GM18858 (cell line): ENCODE measurements at regions not wholly inside any gene's neighbourhood (a gene's known extent, or its start where the extent isn't known, plus 50 kb on each side); places are given as distances from the start of the nearest gene placed in this dataset.
"Not testable (repeated sequence)": the region's sequence is repeated elsewhere in the genome, so short reads cannot be mapped to it uniquely, and the experiment has no call there.

Experiments used
- ATAC-seq: cut with Tn5 transposase; IDR thresholded peaks from one replicate; pipeline ENCODE4 v1.9.1; 2021; ENCODE audit not compliant: unreplicated experiment

DNA sequence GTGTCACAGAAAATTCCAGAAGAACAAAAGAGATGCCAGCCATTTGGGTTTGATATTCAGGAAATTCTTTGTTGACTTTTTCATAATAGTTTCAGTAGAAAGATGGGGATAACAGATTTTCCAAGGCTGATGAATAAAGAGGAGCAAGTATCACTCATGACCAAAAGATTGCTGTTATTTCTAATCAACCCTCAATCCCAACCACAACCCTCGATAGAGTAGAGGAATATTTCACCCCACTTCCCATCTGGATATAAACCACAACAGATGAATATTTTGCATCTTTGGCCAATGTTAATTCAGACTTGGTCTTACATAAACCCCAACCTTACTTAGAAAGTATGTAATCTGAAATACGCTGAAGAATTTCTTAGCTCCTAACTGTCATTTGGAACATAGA, 232.4 kb downstream of the SEC16B start:
- no peak for ATAC-seq

DNA sequence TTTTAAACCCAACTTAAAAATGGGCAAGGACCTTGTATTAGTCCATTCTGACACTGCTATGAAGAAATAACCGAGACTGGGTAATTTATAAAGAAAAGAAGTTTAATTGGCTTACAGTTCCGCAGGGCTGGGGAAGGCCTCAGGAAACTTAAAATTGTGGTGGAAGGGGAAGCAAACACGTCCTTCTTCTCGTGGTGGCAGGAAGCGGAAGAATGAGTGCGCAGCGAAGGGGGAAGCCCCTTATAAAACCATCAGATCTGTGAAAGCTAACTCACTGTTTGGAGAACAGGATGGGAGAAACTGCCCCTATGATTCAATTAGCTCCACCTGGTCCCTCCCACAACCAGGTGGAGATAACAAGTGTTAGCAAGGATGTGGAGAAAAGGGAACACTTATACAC, 237.7 kb downstream of the SEC16B start:
- ATAC-seq = no peak

DNA sequence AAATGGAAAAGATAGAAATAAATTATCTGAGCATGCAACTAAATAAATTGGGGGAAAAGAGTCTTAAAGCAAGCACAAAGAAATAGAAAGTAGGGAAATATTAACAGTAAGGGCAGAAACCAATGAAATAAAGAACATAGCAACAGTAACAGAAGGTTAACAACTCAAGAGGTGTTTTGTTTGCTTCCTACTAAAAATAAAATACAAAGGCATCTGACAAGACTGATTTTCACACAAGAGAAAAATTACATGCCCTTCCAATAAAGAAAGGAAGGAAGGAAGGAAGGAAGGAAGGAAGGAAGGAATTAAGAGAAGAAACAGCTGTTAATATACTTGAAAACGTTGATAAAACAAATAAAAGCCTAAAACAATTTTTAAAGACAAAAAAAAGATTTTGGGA, 240.2 kb downstream of the SEC16B start:
- no peak for ATAC-seq

GRCh38 chr1:177723533-177723932, 246.3 kb downstream of the SEC16B start:
- ATAC-seq = no peak

GRCh38 chr1:177710696-177711620, 258.9 kb downstream of the SEC16B start:
- ATAC-seq = no peak

GRCh38 chr1:177708406-177708805, 261.5 kb downstream of the SEC16B start:
- no peak for ATAC-seq

- no peak for ATAC-seq
These were observed 262.9 kb downstream of the SEC16B start for GRCh38 chr1:177706977-177707376.

GRCh38 chr1:177705839-177706238, 264.0 kb downstream of the SEC16B start:
- ATAC-seq = no peak

GRCh38 chr1:177703888-177704446, 265.9 kb downstream of the SEC16B start:
- ATAC-seq = no peak

DNA sequence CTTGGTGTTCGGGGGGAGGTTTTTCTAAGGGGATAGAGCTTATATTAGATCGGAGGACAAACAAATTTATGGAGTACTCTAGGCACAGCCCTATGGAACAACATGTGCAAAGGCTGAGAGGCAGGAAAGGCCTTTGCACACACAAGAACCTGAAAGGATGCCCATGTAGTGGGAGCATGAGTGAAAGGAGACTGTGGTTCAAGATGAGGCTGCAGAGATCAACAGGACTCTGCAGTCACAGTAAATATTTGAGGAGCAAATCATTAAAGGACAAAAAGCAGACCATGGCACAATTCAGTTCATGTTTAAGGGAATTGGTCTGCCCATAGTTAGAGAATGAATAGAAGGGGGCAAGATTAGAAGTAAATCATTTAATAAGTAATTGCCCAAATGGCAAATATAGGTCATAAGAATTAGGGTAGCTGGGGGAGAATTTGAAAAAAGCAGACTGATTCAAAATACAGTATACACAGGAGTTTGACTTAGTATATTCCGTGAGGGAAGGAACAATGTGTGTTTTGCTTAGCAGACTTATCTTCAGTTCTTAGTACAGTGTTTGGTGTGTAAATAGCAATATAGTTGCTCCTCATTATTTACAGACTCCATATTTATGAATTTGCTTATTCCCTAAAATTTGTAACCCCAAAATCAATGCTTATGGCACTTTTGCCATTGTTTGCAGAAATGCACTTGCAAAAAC, 268.1 kb downstream of the SEC16B start:
- no peak for ATAC-seq

GRCh38 chr1:177700856-177701255, 269.0 kb downstream of the SEC16B start:
- ATAC-seq = no peak

- ATAC-seq = no peak
These were observed 278.9 kb downstream of the SEC16B start for GRCh38 chr1:177690996-177691395.

DNA sequence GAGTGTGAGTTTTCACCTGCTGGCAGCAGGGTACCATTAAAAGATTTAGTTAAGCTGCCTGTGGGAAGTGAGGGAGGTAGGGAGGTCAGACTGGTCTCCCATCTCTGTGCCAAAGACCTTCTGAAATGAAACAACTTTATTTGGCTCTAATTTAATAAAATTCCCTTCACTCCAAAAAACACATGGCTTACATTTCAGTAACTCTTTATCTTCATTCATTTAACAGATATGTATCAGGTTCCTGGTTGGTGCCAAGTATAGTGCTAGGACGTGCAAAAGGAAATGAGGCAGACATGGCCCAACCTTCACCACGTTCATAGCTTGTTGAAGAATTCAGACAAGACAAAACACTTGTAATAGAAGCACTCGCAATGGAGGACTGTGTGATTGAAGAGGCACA, 282.3 kb downstream of the SEC16B start:
- no peak for ATAC-seq

DNA sequence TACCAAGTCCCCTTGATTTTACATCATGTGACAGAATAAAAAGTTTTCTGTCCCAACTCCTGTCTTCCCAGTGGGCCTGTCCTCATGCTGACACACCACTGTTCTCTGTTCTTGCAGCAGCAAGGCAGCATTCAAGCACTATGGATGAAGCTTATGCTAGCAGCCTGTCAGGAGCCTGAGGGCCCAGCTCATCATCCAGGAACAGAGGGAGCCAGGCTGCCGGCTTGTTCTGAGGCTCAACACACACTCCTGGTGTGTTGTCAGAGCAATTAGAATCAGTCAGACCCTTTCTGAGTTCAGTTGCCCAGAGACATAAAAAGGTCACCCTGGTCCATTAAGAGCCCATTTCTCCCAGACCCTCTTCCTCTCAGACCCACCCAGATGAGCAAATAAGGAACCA, 282.9 kb downstream of the SEC16B start:
- ATAC-seq = no peak

DNA sequence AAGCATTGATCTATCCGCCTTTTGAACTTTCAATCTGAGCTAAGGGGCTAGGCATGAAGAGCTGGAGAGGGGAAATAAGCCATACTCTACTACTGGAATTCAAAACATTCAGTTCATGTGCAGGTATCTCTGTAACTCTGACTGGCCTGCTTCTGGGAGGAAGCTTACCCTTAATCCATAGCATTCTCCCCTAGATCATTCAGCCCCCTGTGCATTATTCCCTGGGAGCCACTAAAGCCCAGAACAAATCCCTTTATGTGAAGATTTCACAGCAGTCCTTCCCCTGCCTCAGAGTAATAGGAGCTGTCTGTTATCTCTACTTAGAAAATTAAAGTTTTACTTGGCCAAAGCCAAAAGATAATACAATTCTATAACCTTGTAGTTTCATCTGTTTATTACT, 300.7 kb downstream of the SEC16B start:
- ATAC-seq = no peak

DNA sequence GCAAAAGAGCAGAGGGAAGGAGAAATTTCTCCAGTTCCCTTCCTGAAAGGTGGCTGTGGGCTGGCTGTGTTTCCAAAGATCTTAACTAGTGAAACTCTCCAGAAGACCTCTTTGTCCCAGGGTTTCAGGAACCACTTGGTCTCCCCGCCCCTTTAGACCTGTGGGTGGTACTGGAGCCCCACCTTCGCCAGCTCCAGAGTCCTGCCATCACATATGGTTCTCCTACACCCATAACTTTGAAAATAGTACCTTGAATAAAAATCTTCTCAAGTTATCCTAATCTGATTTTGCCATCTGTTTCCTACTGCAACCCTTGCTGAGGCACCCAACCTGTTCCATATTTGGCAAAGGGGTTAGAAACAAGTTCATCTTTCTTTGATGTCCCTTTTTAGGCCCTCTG, 303.9 kb downstream of the SEC16B start:
- no peak for ATAC-seq

DNA sequence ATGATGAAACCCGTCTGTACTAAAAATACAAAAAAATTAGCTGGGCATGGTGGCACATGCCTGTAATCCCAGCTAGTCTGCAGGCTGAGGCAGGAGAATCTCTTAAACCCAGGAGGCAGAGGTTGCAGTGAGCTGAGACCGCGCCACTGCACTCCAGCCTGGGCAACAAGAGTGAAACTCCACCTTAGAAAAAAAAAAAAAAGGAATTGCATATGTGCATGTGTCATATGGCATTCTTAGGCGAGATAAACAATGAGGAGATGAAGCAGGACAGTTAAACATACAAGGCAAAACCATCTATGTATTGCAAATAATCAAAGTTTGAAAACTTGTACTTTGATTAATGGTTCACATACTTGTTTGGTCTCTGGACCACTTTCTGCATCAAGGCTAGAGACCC, 305.1 kb downstream of the SEC16B start:
- ATAC-seq = not testable (repeated sequence)

DNA sequence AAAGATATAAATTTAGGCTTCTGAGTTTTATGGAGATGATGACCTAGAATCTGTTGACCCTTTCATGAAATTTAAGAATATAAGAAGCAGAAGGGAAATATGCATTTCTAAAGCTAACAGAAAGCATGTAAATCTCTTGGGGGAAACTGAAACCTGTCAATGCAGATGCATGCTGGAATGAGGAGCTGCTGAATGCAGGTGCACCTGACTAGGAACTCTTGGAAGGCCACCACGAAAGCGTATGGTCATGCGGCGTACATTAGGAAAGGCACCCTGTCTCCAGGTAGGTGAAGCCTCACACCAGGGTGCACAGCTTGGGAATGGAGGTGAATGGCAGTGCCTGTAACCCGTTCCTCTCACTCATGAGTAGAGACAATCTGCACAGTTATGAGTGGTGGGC, 309.7 kb downstream of the SEC16B start:
- ATAC-seq = no peak

- no peak for ATAC-seq
These were observed 310.6 kb downstream of the SEC16B start for GRCh38 chr1:177659281-177659680.

GRCh38 chr1:177656598-177656997, 313.3 kb downstream of the SEC16B start:
- no peak for ATAC-seq

- ATAC-seq = no peak
These were observed 318.9 kb downstream of the SEC16B start for GRCh38 chr1:177650947-177651346.

DNA sequence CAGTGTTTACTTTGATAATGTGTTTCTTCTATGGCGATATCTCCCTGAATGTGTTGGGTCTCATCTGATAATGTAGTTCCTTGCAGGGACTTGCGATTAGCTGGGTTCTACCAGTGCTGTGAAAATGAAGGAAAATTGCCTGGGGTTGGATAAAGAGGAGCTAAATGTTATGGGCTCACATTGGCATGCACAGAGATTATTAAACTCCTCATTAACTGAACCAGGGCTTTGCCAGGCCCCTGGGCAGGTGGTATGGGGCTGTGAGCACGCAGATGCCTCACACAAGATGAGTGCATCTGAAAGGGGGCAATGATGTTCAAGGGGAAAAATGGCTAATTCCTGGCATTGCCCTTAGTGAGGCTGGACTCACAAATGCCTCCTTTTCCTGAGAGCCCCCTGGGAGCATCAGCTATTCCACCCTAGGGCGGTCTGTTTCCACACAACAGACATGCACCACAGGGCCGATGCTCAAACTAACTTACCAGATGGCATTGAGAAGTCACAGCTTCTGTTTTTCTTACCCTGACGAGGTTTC, 321.1 kb downstream of the SEC16B start:
- no peak for ATAC-seq
